B cell (primary cell): ENCODE measurements at regions not wholly inside any gene's neighbourhood (a gene's known extent, or its start where the extent isn't known, plus 50 kb on each side); places are given as distances from the start of the nearest gene placed in this dataset.
"Not testable (repeated sequence)": the region's sequence is repeated elsewhere in the genome, so short reads cannot be mapped to it uniquely, and the experiment has no call there.

Experiments
- EZH2 ChIP-seq: IDR thresholded peaks from 2 replicates; pipeline ENCODE4 v1.6.1; 2012; ENCODE audit warnings: borderline replicate concordance, low read depth, mild to moderate bottlenecking, moderate library complexity, low read length; ENCODE audit not compliant: insufficient read depth, poor library complexity, severe bottlenecking
- TF ChIP-seq, protein P1 (sequence below): fragments of 200-600 bp; IDR thresholded peaks from one replicate; pipeline ENCODE4 v1.8.0; 2022; ENCODE audit warnings: antibody characterized with exemption, mild to moderate bottlenecking

DNA sequence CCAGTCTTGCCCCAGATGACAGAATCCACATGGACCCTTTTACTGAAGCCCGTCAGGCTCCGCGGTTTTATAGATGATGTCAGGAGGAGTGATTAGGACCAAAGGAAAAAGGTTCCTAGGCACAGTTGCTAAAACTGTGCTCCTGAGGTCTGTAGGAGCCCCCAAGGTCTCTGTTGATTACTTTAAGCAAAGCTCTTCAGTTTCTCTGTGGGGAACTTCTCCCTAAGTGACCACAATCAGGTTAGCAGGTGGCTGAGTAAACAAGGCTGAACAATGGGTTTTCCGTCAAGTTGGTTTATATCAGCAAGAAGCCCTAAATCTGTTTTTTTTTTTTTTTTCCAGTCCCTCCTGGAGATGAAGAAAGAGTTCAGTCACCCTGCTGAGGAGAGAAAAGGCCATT is 269.1 kb downstream of the NPIPA7 start:
- TF ChIP-seq, protein P1, sequence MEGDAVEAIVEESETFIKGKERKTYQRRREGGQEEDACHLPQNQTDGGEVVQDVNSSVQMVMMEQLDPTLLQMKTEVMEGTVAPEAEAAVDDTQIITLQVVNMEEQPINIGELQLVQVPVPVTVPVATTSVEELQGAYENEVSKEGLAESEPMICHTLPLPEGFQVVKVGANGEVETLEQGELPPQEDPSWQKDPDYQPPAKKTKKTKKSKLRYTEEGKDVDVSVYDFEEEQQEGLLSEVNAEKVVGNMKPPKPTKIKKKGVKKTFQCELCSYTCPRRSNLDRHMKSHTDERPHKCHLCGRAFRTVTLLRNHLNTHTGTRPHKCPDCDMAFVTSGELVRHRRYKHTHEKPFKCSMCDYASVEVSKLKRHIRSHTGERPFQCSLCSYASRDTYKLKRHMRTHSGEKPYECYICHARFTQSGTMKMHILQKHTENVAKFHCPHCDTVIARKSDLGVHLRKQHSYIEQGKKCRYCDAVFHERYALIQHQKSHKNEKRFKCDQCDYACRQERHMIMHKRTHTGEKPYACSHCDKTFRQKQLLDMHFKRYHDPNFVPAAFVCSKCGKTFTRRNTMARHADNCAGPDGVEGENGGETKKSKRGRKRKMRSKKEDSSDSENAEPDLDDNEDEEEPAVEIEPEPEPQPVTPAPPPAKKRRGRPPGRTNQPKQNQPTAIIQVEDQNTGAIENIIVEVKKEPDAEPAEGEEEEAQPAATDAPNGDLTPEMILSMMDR = not testable (repeated sequence)
- TF ChIP-seq EZH2 = not testable (repeated sequence)
